IMR-90 (cell line): ENCODE measurements at regions not wholly inside any gene's neighbourhood (a gene's known extent, or its start where the extent isn't known, plus 50 kb on each side); places are given as distances from the start of the nearest gene placed in this dataset.

Experiments used
- ATAC-seq: fragments of 200-7000 bp; cut with Tn5 transposase; 2 replicates; pipeline ENCODE4 v1.9.1; 2020; ENCODE audit warnings: low read depth, mild to moderate bottlenecking, moderate library complexity
- BruUV-seq: library from RNA; stranded (reverse); fragments of 400-500 nt; replicated peaks from 2 replicates; lab custom pipeline; 2021; lab: Mats Ljungman, UMichigan
- CTCF ChIA-PET: fragments of 300-600 bp; formaldehyde crosslinking; extraction: SDS; loops from one replicate; lab custom pipeline; 2021; ENCODE audit warnings: antibody characterized with exemption; lab: Yijun Ruan, JAX
- POLR2A ChIA-PET: fragments of 300-600 bp; sonication (Branson Sonifier 250); formaldehyde crosslinking; loops from one replicate; lab custom pipeline; 2022; ENCODE audit warnings: antibody characterized with exemption; ENCODE audit not compliant: unreplicated experiment; lab: Charles Lee
- DNase-seq: peaks from one replicate; pipeline ENCODE4 v3.0.0; 2013
- H2AFZ ChIP-seq: replicated peaks from 2 replicates; pipeline ENCODE3; 2013; ENCODE audit warnings: low read length, mild to moderate bottlenecking; ENCODE audit not compliant: poor library complexity
- H2AK5ac ChIP-seq: 2 replicates; pipeline ENCODE4 v1.6.1; 2013; ENCODE audit warnings: low read depth, low read length, inconsistent platforms
- H2AK9ac ChIP-seq: replicated peaks from 2 replicates; pipeline ENCODE3; 2013; ENCODE audit warnings: mild to moderate bottlenecking, low read depth, low read length, moderate library complexity; ENCODE audit not compliant: poor library complexity
- H2BK120ac ChIP-seq: 2 replicates; pipeline ENCODE4 v1.6.1; 2013; ENCODE audit warnings: low read depth, low read length, inconsistent platforms
- H2BK15ac ChIP-seq: 3 replicates; pipeline ENCODE4 v1.6.1; 2013; ENCODE audit warnings: low read depth, low read length, inconsistent platforms
- H2BK20ac ChIP-seq: 2 replicates; pipeline ENCODE4 v1.6.1; 2013; ENCODE audit warnings: low read depth, mild to moderate bottlenecking, inconsistent platforms, low read length, moderate library complexity
- H2BK5ac ChIP-seq: 2 replicates; pipeline ENCODE4 v1.6.1; 2013; ENCODE audit warnings: mild to moderate bottlenecking, low read depth, low read length, inconsistent platforms; ENCODE audit not compliant: poor library complexity, severe bottlenecking
- H3K14ac ChIP-seq: replicated peaks from 2 replicates; pipeline ENCODE4 v1.6.1; 2013; ENCODE audit warnings: low read depth, low read length, inconsistent platforms
- H3K18ac ChIP-seq: 2 replicates; pipeline ENCODE4 v1.6.1; 2013; ENCODE audit warnings: low read depth, low read length, control low read depth
- H3K23ac ChIP-seq: 2 replicates; pipeline ENCODE4 v1.6.1; 2013; ENCODE audit warnings: low read depth, low read length, inconsistent platforms
- H3K27ac ChIP-seq: 2 replicates; pipeline ENCODE4 v1.5.1; 2013; ENCODE audit warnings: mild to moderate bottlenecking, control low read depth, low read length; ENCODE audit not compliant: insufficient read depth
- H3K27me3 ChIP-seq: 2 replicates; pipeline ENCODE4 v1.6.1; 2013; ENCODE audit warnings: low read length; ENCODE audit not compliant: control insufficient read depth, insufficient read depth
- H3K36me3 ChIP-seq: 2 replicates; pipeline ENCODE4 v1.6.1; 2013; ENCODE audit warnings: low read length, mixed read lengths; ENCODE audit not compliant: control insufficient read depth, insufficient read depth
- H3K4ac ChIP-seq: 2 replicates; pipeline ENCODE4 v1.6.1; 2013; ENCODE audit warnings: low read depth, low read length, inconsistent platforms
- H3K4me1 ChIP-seq: 2 replicates; pipeline ENCODE4 v1.6.1; 2013; ENCODE audit warnings: low read length, mixed read lengths; ENCODE audit not compliant: control insufficient read depth, insufficient read depth
- H3K4me2 ChIP-seq: 2 replicates; pipeline ENCODE4 v1.6.1; 2013; ENCODE audit warnings: low read depth, mild to moderate bottlenecking, control low read depth, low read length, moderate library complexity
- H3K4me3 ChIP-seq: 2 replicates; pipeline ENCODE4 v1.5.1; 2013; ENCODE audit warnings: low read depth, mild to moderate bottlenecking, control low read depth, low read length, moderate library complexity; ENCODE audit not compliant: insufficient read depth
- H3K56ac ChIP-seq: 2 replicates; pipeline ENCODE4 v1.6.1; 2013; ENCODE audit warnings: low read length, inconsistent platforms; ENCODE audit not compliant: insufficient read depth; ENCODE audit errors: extremely low read depth
- H3K79me1 ChIP-seq, 2 experiments: 2 replicates each; pipeline ENCODE4 v1.6.1; 2013; ENCODE audit warnings: low read length in 2 of 2, inconsistent platforms in 1 of 2, low read depth in 1 of 2
- H3K9ac ChIP-seq: 2 replicates; pipeline ENCODE4 v1.6.1; 2013; ENCODE audit warnings: low read depth, low read length, control low read depth
- H3K9me1 ChIP-seq: 2 replicates; pipeline ENCODE4 v1.6.1; 2013; ENCODE audit warnings: low read length, inconsistent platforms; ENCODE audit not compliant: insufficient read depth
- H3K9me3 ChIP-seq: 2 replicates; pipeline ENCODE4 v1.6.1; 2013; ENCODE audit warnings: low read length; ENCODE audit not compliant: control insufficient read depth, insufficient read depth
- H4K20me1 ChIP-seq: 2 replicates; pipeline ENCODE4 v1.6.1; 2013; ENCODE audit warnings: low read length, inconsistent platforms; ENCODE audit not compliant: insufficient read depth
- H4K5ac ChIP-seq: 2 replicates; pipeline ENCODE4 v1.6.1; 2013; ENCODE audit warnings: mild to moderate bottlenecking, low read depth, low read length, control low read depth
- H4K8ac ChIP-seq, 2 experiments: 2 replicates each; pipeline ENCODE4 v1.6.1; 2013; ENCODE audit warnings: low read depth in 2 of 2, low read length in 2 of 2, control low read depth in 1 of 2, inconsistent platforms in 1 of 2
- H4K91ac ChIP-seq: 2 replicates; pipeline ENCODE4 v1.6.1; 2013; ENCODE audit warnings: low read depth, low read length, inconsistent platforms; ENCODE audit not compliant: insufficient read depth
- BHLHE40 ChIP-seq: fragments of 150-350 bp; IDR thresholded peaks from 2 replicates; pipeline ENCODE4 v1.6.1; 2016; ENCODE audit warnings: mild to moderate bottlenecking, low read depth, low read length
- FOS ChIP-seq: fragments of 150-350 bp; IDR thresholded peaks from 2 replicates; pipeline ENCODE4 v1.6.1; 2016; ENCODE audit warnings: low read depth, low read length
- MAFK ChIP-seq: IDR thresholded peaks from 2 replicates; pipeline ENCODE4 v1.6.1; 2012; ENCODE audit warnings: low read depth, low read length, improper control_type of control experiment
- MXI1 ChIP-seq: IDR thresholded peaks from 2 replicates; pipeline ENCODE4 v1.6.1; 2012; ENCODE audit warnings: low read depth, mild to moderate bottlenecking, low read length, moderate library complexity, borderline replicate concordance
- RFX5 ChIP-seq: IDR thresholded peaks from 2 replicates; pipeline ENCODE4 v1.8.0; 2012; ENCODE audit warnings: low read depth, mild to moderate bottlenecking, low read length, moderate library complexity
- WGBS, 2 experiments: methylation state at CpG; one replicate each; pipeline versions ENCODE4 v1.1.5 to v1.1.7; 2013; ENCODE audit warnings: missing lambda C conversion rate in 2 of 2; ENCODE audit not compliant: insufficient read length in 1 of 2; ENCODE audit errors: extremely low coverage in 2 of 2; 5-methylcytosine and 5-hydroxymethylcytosine counted together
- dilution Hi-C: fragments of 300-500 bp; cut with HindIII; formaldehyde crosslinking; loops from one replicate; pipeline ENCODE4 v1.14.3; 2018; ENCODE audit warnings: low sequenced_read_pairs; ENCODE audit not compliant: unreplicated experiment
- in situ Hi-C: fragments of 300-500 bp; cut with MboI; formaldehyde crosslinking; loops from 3 replicates; pipeline ENCODE4 v1.14.3; 2019; ENCODE audit warnings: low sequenced_read_pairs, inconsistent platforms, mixed read lengths
- intact Hi-C: fragments of 100-400 bp; cut with micrococcal nuclease; formaldehyde crosslinking; loops from 2 replicates; pipeline ENCODE4 v1.10.0; 2022

- Histone ChIP-seq H3K9ac (no peak overlapping the region), H3K56ac (no peak overlapping the region), H3K18ac (no peak overlapping the region), H2AK5ac (no peak overlapping the region), H3K4me1 (no peaks in the 10 kb centered on the region), H2BK5ac (no peak overlapping the region), H3K4me3 (no peak overlapping the region), H4K91ac (no peak overlapping the region), H2BK15ac (no peak overlapping the region), H3K9me1 (no peaks in the 10 kb centered on the region), H2BK120ac (no peak overlapping the region), H3K4ac (no peak overlapping the region), H3K79me1 (no peaks in the 10 kb centered on the region), H4K20me1 (no peaks in the 10 kb centered on the region), H3K36me3 (no peaks in the 10 kb centered on the region), H4K5ac (no peak overlapping the region), H2AK9ac (no peak overlapping the region), H3K27ac (no peak overlapping the region), H4K8ac (no peak overlapping the region), H2AFZ (no peak overlapping the region), H3K23ac (no peak overlapping the region), H3K14ac (no peak overlapping the region), H3K4me2 (no peak overlapping the region), H3K9me3 (peaks cover 3% of the 10 kb centered on the region; the same call in 1 of the 2 replicates), H2BK20ac (no peak overlapping the region), H3K27me3 (no peaks in the 10 kb centered on the region)
- WGBS, 2 experiments, result 49% methylated on average over 5 of the region's 10 CpGs; no CpG with 5 or more reads in 1 of the 2 experiments
- BruUV-seq, result no TSS peak
- ChIA-PET CTCF (no interaction called here), POLR2A (no interaction called here)
- in situ Hi-C loops, result no loop called here
- dilution Hi-C loops, result no loop called here
- DNase-seq (no peak), ATAC-seq (no peak)
- intact Hi-C loops, result no loop called here
- TF ChIP-seq MAFK (no peak), MXI1 (no peak), FOS (no peak), BHLHE40 (no peak), RFX5 (no peak)
These were observed 845.1 kb downstream of the DACH1 start for GRCh38 chr13:71021825-71022422.
